GM23338 (cell line): ENCODE measurements at regions not wholly inside any gene's neighbourhood (a gene's known extent, or its start where the extent isn't known, plus 50 kb on each side); places are given as distances from the start of the nearest gene placed in this dataset.

Experiments used
- ATAC-seq: fragments of 200-7000 bp; cut with Tn5 transposase; 3 replicates; pipeline ENCODE4 v1.9.1; 2020
- DNase-seq: peaks from one replicate; pipeline ENCODE4 v3.0.0-alpha.2; 2015; ENCODE audit warnings: low spot score
- H2AFZ ChIP-seq: fragments of 200-600 bp; sonication (generic); 2 replicates; pipeline ENCODE4 v1.8.0; 2016; ENCODE audit warnings: antibody characterized with exemption, mild to moderate bottlenecking, moderate library complexity
- H3F3A ChIP-seq: fragments of 200-600 bp; sonication (generic); replicated peaks from 2 replicates; pipeline ENCODE4 v1.8.0; 2017; ENCODE audit warnings: antibody characterized with exemption, mixed run types, low read depth
- H3K27ac ChIP-seq: fragments of 200-600 bp; sonication (generic); 2 replicates; pipeline ENCODE4 v1.6.1; 2016; ENCODE audit warnings: low read depth
- H3K27me3 ChIP-seq: fragments of 200-600 bp; sonication (generic); 2 replicates; pipeline ENCODE4 v1.8.0; 2016; ENCODE audit warnings: mild to moderate bottlenecking, mixed run types, moderate library complexity; ENCODE audit not compliant: insufficient read depth
- H3K36me3 ChIP-seq: fragments of 200-600 bp; sonication (generic); 2 replicates; pipeline ENCODE4 v1.8.0; 2016; ENCODE audit warnings: mild to moderate bottlenecking; ENCODE audit not compliant: insufficient read depth
- H3K4me1 ChIP-seq: fragments of 200-600 bp; sonication (generic); 2 replicates; pipeline ENCODE4 v1.8.0; 2016; ENCODE audit warnings: mild to moderate bottlenecking, moderate library complexity; ENCODE audit not compliant: insufficient read depth
- H3K4me2 ChIP-seq: fragments of 200-600 bp; sonication (generic); 2 replicates; pipeline ENCODE4 v1.7.1; 2017; ENCODE audit warnings: mixed run types
- H3K4me3 ChIP-seq: fragments of 200-600 bp; sonication (generic); 2 replicates; pipeline ENCODE4 v1.6.1; 2016; ENCODE audit warnings: mixed run types
- H3K79me2 ChIP-seq: fragments of 200-600 bp; sonication (generic); replicated peaks from 2 replicates; pipeline ENCODE4 v1.8.0; 2017; ENCODE audit warnings: mild to moderate bottlenecking; ENCODE audit not compliant: insufficient read depth
- H3K9me2 ChIP-seq: fragments of 200-600 bp; sonication (generic); 2 replicates; pipeline ENCODE4 v1.8.0; 2017; ENCODE audit not compliant: insufficient read depth
- H4K20me1 ChIP-seq: fragments of 200-600 bp; sonication (generic); replicated peaks from 2 replicates; pipeline ENCODE4 v1.8.0; 2017; ENCODE audit warnings: mild to moderate bottlenecking; ENCODE audit not compliant: insufficient read depth
- H3K27ac Mint-ChIP-seq: 2 replicates; pipeline ENCODE4 v1.8.0; 2020; ENCODE audit warnings: inconsistent platforms, mild to moderate bottlenecking, moderate library complexity, mixed read lengths
- H3K27me3 Mint-ChIP-seq: 3 replicates; pipeline ENCODE4 v1.8.0; 2022; ENCODE audit warnings: low read depth, mild to moderate bottlenecking, moderate library complexity, mixed read lengths, inconsistent platforms; ENCODE audit not compliant: insufficient read depth, poor library complexity
- H3K36me3 Mint-ChIP-seq: 3 replicates; pipeline ENCODE4 v1.8.0; 2021; ENCODE audit warnings: low read depth, mild to moderate bottlenecking, inconsistent platforms, moderate library complexity, mixed read lengths
- H3K4me1 Mint-ChIP-seq: 3 replicates; pipeline ENCODE4 v1.8.0; 2020; ENCODE audit warnings: mild to moderate bottlenecking, inconsistent platforms, mixed read lengths
- H3K4me3 Mint-ChIP-seq: 3 replicates; pipeline ENCODE4 v1.8.0; 2021; ENCODE audit warnings: moderate library complexity, mild to moderate bottlenecking, inconsistent platforms, mixed read lengths
- H3K9me3 Mint-ChIP-seq: 3 replicates; pipeline ENCODE4 v1.8.0; 2020; ENCODE audit warnings: moderate library complexity, mild to moderate bottlenecking, inconsistent platforms, mixed read lengths
- CREB1 ChIP-seq: fragments of 250-450 bp; sonication (Bioruptor Pico); IDR thresholded peaks from 2 replicates; pipeline ENCODE4 v1.5.0; 2020; ENCODE audit warnings: low read depth, mild to moderate bottlenecking, moderate library complexity
- EZH2 ChIP-seq: fragments of 200-600 bp; sonication (generic); IDR thresholded peaks from one replicate; pipeline ENCODE4 v1.8.0; 2017; ENCODE audit warnings: antibody characterized with exemption, mild to moderate bottlenecking, low read depth; ENCODE audit not compliant: unreplicated experiment
- EZH2phosphoT487 ChIP-seq: fragments of 200-600 bp; sonication (generic); IDR thresholded peaks from one replicate; pipeline ENCODE4 v1.8.1; 2018; ENCODE audit warnings: antibody characterized with exemption; ENCODE audit not compliant: unreplicated experiment
- JUNB ChIP-seq: IDR thresholded peaks from one replicate; pipeline ENCODE4 v1.6.1; 2016; ENCODE audit warnings: antibody characterized with exemption; ENCODE audit not compliant: unreplicated experiment
- NANOG ChIP-seq: IDR thresholded peaks from 2 replicates; pipeline ENCODE4 v1.6.1; 2016; ENCODE audit warnings: antibody characterized with exemption, borderline replicate concordance
- POLR2AphosphoS5 ChIP-seq: IDR thresholded peaks from 2 replicates; pipeline ENCODE4 v1.6.1; 2016; ENCODE audit warnings: antibody characterized with exemption, low read depth
- STAT1 ChIP-seq: IDR thresholded peaks from one replicate; pipeline ENCODE4 v1.6.1; 2016; ENCODE audit warnings: antibody characterized with exemption; ENCODE audit not compliant: unreplicated experiment
- ZNF114 ChIP-seq: fragments of 250-450 bp; sonication (Bioruptor Pico); IDR thresholded peaks from 2 replicates; pipeline ENCODE4 v1.5.0; 2020; ENCODE audit warnings: mild to moderate bottlenecking, moderate library complexity
- ZNF331 ChIP-seq: fragments of 250-450 bp; sonication (Bioruptor Pico); IDR thresholded peaks from 2 replicates; pipeline ENCODE4 v1.5.0; 2020; ENCODE audit warnings: low read depth, mild to moderate bottlenecking, moderate library complexity
- TF ChIP-seq, protein P1 (sequence below), 2 experiments: fragments of 200-600 bp in 1 of 2; sonication (generic) in 1 of 2; conservative IDR thresholded peaks; 2 replicates each; pipeline versions ENCODE4 v1.5.1 to v1.6.1; 2016 to 2017; ENCODE audit warnings: antibody characterized with exemption in 2 of 2, low read depth in 2 of 2, mild to moderate bottlenecking in 2 of 2, moderate library complexity in 1 of 2
- TF ChIP-seq, protein P2 (sequence below): IDR thresholded peaks from 2 replicates; pipeline ENCODE4 v1.6.1; 2016; ENCODE audit warnings: antibody characterized with exemption
- TF ChIP-seq, protein P3 (sequence below): fragments of 250-450 bp; sonication (Bioruptor Pico); IDR thresholded peaks from 2 replicates; pipeline ENCODE4 v1.5.0; 2020; ENCODE audit warnings: mild to moderate bottlenecking, moderate library complexity
- TF ChIP-seq, protein P4 (sequence below): IDR thresholded peaks from one replicate; pipeline ENCODE4 v1.6.1; 2018; ENCODE audit warnings: antibody characterized with exemption; ENCODE audit not compliant: unreplicated experiment

DNA sequence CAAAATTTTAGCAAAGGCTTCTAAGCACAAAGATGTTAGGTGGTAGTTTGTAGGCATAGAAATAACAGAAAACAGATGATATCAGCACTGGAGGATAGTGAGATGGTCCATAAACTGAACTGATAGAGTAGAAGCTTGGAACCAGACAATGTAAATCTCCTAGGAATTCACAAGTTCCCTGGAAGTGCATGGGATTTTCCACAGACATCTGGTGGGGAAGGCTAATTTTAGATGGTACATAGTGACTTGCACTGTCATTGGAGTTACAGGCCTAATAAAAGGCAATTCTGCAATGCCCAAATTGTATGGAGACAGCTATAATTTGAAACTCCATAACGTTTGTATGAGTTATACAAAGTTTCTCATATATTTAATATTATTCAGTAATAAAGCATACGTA is 653.0 kb upstream of the MEF2C start:
- TF ChIP-seq ZNF331 (CRISPR knock-in tag) (no peak), POLR2AphosphoS5 (no peak), ZNF114 (CRISPR knock-in tag) (no peak), NANOG (no peak), JUNB (no peak), EZH2phosphoT487 (no peak), EZH2 (no peak), STAT1 (no peak), CREB1 (no peak)
- TF ChIP-seq, protein P1, sequence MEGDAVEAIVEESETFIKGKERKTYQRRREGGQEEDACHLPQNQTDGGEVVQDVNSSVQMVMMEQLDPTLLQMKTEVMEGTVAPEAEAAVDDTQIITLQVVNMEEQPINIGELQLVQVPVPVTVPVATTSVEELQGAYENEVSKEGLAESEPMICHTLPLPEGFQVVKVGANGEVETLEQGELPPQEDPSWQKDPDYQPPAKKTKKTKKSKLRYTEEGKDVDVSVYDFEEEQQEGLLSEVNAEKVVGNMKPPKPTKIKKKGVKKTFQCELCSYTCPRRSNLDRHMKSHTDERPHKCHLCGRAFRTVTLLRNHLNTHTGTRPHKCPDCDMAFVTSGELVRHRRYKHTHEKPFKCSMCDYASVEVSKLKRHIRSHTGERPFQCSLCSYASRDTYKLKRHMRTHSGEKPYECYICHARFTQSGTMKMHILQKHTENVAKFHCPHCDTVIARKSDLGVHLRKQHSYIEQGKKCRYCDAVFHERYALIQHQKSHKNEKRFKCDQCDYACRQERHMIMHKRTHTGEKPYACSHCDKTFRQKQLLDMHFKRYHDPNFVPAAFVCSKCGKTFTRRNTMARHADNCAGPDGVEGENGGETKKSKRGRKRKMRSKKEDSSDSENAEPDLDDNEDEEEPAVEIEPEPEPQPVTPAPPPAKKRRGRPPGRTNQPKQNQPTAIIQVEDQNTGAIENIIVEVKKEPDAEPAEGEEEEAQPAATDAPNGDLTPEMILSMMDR (conservative IDR thresholded peaks at IDR 0.05; ENCODE audit: low read depth in 2 of 2) = no peak
- TF ChIP-seq, protein P2, sequence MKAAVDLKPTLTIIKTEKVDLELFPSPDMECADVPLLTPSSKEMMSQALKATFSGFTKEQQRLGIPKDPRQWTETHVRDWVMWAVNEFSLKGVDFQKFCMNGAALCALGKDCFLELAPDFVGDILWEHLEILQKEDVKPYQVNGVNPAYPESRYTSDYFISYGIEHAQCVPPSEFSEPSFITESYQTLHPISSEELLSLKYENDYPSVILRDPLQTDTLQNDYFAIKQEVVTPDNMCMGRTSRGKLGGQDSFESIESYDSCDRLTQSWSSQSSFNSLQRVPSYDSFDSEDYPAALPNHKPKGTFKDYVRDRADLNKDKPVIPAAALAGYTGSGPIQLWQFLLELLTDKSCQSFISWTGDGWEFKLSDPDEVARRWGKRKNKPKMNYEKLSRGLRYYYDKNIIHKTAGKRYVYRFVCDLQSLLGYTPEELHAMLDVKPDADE = no peak
- TF ChIP-seq, protein P3, sequence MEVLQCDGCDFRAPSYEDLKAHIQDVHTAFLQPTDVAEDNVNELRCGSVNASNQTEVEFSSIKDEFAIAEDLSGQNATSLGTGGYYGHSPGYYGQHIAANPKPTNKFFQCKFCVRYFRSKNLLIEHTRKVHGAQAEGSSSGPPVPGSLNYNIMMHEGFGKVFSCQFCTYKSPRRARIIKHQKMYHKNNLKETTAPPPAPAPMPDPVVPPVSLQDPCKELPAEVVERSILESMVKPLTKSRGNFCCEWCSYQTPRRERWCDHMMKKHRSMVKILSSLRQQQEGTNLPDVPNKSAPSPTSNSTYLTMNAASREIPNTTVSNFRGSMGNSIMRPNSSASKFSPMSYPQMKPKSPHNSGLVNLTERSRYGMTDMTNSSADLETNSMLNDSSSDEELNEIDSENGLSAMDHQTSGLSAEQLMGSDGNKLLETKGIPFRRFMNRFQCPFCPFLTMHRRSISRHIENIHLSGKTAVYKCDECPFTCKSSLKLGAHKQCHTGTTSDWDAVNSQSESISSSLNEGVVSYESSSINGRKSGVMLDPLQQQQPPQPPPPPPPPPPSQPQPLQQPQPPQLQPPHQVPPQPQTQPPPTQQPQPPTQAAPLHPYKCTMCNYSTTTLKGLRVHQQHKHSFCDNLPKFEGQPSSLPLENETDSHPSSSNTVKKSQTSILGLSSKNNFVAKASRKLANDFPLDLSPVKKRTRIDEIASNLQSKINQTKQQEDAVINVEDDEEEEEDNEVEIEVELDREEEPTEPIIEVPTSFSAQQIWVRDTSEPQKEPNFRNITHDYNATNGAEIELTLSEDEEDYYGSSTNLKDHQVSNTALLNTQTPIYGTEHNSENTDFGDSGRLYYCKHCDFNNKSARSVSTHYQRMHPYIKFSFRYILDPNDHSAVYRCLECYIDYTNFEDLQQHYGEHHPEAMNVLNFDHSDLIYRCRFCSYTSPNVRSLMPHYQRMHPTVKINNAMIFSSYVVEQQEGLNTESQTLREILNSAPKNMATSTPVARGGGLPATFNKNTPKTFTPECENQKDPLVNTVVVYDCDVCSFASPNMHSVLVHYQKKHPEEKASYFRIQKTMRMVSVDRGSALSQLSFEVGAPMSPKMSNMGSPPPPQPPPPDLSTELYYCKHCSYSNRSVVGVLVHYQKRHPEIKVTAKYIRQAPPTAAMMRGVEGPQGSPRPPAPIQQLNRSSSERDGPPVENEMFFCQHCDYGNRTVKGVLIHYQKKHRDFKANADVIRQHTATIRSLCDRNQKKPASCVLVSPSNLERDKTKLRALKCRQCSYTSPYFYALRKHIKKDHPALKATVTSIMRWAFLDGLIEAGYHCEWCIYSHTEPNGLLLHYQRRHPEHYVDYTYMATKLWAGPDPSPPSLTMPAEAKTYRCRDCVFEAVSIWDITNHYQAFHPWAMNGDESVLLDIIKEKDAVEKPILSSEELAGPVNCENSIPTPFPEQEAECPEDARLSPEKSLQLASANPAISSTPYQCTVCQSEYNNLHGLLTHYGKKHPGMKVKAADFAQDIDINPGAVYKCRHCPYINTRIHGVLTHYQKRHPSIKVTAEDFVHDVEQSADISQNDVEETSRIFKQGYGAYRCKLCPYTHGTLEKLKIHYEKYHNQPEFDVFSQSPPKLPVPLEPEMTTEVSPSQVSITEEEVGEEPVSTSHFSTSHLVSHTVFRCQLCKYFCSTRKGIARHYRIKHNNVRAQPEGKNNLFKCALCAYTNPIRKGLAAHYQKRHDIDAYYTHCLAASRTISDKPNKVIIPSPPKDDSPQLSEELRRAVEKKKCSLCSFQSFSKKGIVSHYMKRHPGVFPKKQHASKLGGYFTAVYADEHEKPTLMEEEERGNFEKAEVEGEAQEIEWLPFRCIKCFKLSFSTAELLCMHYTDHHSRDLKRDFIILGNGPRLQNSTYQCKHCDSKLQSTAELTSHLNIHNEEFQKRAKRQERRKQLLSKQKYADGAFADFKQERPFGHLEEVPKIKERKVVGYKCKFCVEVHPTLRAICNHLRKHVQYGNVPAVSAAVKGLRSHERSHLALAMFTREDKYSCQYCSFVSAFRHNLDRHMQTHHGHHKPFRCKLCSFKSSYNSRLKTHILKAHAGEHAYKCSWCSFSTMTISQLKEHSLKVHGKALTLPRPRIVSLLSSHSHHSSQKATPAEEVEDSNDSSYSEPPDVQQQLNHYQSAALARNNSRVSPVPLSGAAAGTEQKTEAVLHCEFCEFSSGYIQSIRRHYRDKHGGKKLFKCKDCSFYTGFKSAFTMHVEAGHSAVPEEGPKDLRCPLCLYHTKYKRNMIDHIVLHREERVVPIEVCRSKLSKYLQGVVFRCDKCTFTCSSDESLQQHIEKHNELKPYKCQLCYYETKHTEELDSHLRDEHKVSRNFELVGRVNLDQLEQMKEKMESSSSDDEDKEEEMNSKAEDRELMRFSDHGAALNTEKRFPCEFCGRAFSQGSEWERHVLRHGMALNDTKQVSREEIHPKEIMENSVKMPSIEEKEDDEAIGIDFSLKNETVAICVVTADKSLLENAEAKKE (CRISPR knock-in tag) = no peak
- TF ChIP-seq, protein P4, sequence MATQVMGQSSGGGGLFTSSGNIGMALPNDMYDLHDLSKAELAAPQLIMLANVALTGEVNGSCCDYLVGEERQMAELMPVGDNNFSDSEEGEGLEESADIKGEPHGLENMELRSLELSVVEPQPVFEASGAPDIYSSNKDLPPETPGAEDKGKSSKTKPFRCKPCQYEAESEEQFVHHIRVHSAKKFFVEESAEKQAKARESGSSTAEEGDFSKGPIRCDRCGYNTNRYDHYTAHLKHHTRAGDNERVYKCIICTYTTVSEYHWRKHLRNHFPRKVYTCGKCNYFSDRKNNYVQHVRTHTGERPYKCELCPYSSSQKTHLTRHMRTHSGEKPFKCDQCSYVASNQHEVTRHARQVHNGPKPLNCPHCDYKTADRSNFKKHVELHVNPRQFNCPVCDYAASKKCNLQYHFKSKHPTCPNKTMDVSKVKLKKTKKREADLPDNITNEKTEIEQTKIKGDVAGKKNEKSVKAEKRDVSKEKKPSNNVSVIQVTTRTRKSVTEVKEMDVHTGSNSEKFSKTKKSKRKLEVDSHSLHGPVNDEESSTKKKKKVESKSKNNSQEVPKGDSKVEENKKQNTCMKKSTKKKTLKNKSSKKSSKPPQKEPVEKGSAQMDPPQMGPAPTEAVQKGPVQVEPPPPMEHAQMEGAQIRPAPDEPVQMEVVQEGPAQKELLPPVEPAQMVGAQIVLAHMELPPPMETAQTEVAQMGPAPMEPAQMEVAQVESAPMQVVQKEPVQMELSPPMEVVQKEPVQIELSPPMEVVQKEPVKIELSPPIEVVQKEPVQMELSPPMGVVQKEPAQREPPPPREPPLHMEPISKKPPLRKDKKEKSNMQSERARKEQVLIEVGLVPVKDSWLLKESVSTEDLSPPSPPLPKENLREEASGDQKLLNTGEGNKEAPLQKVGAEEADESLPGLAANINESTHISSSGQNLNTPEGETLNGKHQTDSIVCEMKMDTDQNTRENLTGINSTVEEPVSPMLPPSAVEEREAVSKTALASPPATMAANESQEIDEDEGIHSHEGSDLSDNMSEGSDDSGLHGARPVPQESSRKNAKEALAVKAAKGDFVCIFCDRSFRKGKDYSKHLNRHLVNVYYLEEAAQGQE = no peak
- no peak overlapping the region for H3K27ac Mint-ChIP-seq
- ATAC-seq = no peak
- H3K4me1 ChIP-seq = no peaks in the 10 kb centered on the region
- H3K9me3 Mint-ChIP-seq = no peaks in the 10 kb centered on the region
- H3K36me3 Mint-ChIP-seq = no peaks in the 10 kb centered on the region
- no peak for DNase-seq
- H3K9me2 ChIP-seq = no peaks in the 10 kb centered on the region
- no peaks in the 10 kb centered on the region for H3K4me1 Mint-ChIP-seq
- no peaks in the 10 kb centered on the region for H3F3A ChIP-seq
- H2AFZ ChIP-seq = no peak overlapping the region
- H3K27ac ChIP-seq = no peak overlapping the region
- H3K4me2 ChIP-seq = no peak overlapping the region
- H3K27me3 Mint-ChIP-seq = no peaks in the 10 kb centered on the region
- no peak overlapping the region for H3K4me3 Mint-ChIP-seq
- H4K20me1 ChIP-seq = no peaks in the 10 kb centered on the region
- H3K27me3 ChIP-seq = no peaks in the 10 kb centered on the region
- no peaks in the 10 kb centered on the region for H3K79me2 ChIP-seq
- no peaks in the 10 kb centered on the region for H3K36me3 ChIP-seq
- no peak overlapping the region for H3K4me3 ChIP-seq
